DOHH2 (cell line): ENCODE measurements at regions not wholly inside any gene's neighbourhood (a gene's known extent, or its start where the extent isn't known, plus 50 kb on each side); places are given as distances from the start of the nearest gene placed in this dataset.

ENCODE experiments used
- H3F3A ChIP-seq: fragments of 200-600 bp; sonication (generic), shearing (Covaris generic); 2 replicates; pipeline ENCODE4 v1.6.0; 2016; ENCODE audit warnings: antibody characterized with exemption, mild to moderate bottlenecking; ENCODE audit not compliant: control insufficient read depth, insufficient read depth
- H3K27ac ChIP-seq: fragments of 200-600 bp; sonication (generic); 2 replicates; pipeline ENCODE4 v1.5.1; 2014; ENCODE audit warnings: low read depth, mild to moderate bottlenecking, low read length, moderate library complexity
- H3K27me3 ChIP-seq: fragments of 200-600 bp; sonication (generic); 2 replicates; pipeline ENCODE4 v1.6.1; 2014; ENCODE audit warnings: mild to moderate bottlenecking, low read length, mixed read lengths; ENCODE audit not compliant: control insufficient read depth
- H3K36me3 ChIP-seq: fragments of 200-600 bp; sonication (generic); 2 replicates; pipeline ENCODE4 v1.6.1; 2014; ENCODE audit warnings: mild to moderate bottlenecking, low read length, moderate library complexity, mixed read lengths; ENCODE audit not compliant: control insufficient read depth
- H3K4me1 ChIP-seq: fragments of 200-600 bp; sonication (generic); 2 replicates; pipeline ENCODE4 v1.6.1; 2014; ENCODE audit warnings: mild to moderate bottlenecking, low read length, mixed read lengths; ENCODE audit not compliant: control insufficient read depth
- H3K4me2 ChIP-seq: fragments of 200-600 bp; sonication (generic); 2 replicates; pipeline ENCODE4 v1.6.0; 2014; ENCODE audit warnings: mild to moderate bottlenecking, low read length, moderate library complexity
- H3K4me3 ChIP-seq: fragments of 200-600 bp; sonication (generic); 2 replicates; pipeline ENCODE4 v1.5.1; 2014; ENCODE audit warnings: mild to moderate bottlenecking, low read length, mixed read lengths
- H3K79me2 ChIP-seq: fragments of 200-600 bp; sonication (generic); 2 replicates; pipeline ENCODE4 v1.6.1; 2014; ENCODE audit warnings: mild to moderate bottlenecking, low read length, mixed read lengths; ENCODE audit not compliant: control insufficient read depth
- H3K9me2 ChIP-seq: fragments of 200-600 bp; sonication (generic); replicated peaks from 2 replicates; pipeline ENCODE4 v1.6.1; 2014; ENCODE audit warnings: mild to moderate bottlenecking, low read length, mixed read lengths; ENCODE audit not compliant: control insufficient read depth
- H3K9me3 ChIP-seq: fragments of 200-600 bp; sonication (generic); 2 replicates; pipeline ENCODE4 v1.6.1; 2014; ENCODE audit warnings: antibody characterized with exemption, low read length, mixed read lengths; ENCODE audit not compliant: control insufficient read depth, insufficient read depth
- H4K20me1 ChIP-seq: fragments of 200-600 bp; sonication (generic); 2 replicates; pipeline ENCODE4 v1.6.0; 2014; ENCODE audit warnings: low read depth, mild to moderate bottlenecking, antibody characterized with exemption, low read length, moderate library complexity; ENCODE audit not compliant: control insufficient read depth, insufficient read depth
- EZH2phosphoT487 ChIP-seq: fragments of 200-600 bp; sonication (generic); IDR thresholded peaks from 2 replicates; pipeline ENCODE4 v1.6.1; 2017; ENCODE audit warnings: borderline replicate concordance, mild to moderate bottlenecking, antibody characterized with exemption, low read length, moderate library complexity, mixed read lengths
- TF ChIP-seq, protein P1 (sequence below): fragments of 200-600 bp; sonication (generic); IDR thresholded peaks from one replicate; pipeline ENCODE4 v1.5.1; 2014; ENCODE audit warnings: antibody characterized with exemption, mild to moderate bottlenecking, low read depth, low read length; ENCODE audit not compliant: poor library complexity, severe bottlenecking

DNA sequence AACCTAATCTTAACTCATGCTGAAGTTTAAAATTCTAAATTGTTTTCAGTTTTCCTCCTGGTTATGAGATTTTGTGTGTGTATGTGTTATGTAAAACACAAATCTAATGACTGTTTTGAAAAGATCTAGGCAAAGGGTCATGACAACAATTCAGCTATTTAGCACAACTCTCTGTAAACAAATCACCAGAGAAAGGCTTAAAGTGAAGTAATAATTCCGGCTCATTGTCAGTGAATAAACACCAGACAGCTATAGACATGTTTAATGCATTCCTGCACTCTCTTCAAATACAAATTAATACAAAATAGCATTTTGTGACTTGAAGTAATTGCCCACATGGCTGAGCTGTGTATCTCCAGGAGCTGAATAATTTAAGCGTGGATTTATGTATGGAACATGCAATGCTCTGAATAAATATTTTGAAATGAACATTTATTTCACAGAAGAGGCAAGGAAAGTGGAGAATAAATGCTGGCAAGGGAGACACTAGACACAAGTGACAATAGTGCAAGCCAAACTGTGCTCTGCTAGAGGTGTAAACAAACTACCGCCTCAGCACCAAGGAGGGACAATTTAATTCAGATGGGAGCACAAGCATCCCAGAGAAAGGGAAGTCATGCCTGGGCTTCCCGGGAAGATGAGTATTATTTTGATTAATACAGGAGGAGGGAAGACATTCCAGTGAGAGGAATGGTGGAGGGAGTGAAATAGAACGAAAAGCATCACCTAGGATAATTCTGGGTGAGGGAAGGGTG lies 133.6 kb upstream of the XPO1 start:
- H3K27ac ChIP-seq = no peak overlapping the region
- TF ChIP-seq, protein P1, sequence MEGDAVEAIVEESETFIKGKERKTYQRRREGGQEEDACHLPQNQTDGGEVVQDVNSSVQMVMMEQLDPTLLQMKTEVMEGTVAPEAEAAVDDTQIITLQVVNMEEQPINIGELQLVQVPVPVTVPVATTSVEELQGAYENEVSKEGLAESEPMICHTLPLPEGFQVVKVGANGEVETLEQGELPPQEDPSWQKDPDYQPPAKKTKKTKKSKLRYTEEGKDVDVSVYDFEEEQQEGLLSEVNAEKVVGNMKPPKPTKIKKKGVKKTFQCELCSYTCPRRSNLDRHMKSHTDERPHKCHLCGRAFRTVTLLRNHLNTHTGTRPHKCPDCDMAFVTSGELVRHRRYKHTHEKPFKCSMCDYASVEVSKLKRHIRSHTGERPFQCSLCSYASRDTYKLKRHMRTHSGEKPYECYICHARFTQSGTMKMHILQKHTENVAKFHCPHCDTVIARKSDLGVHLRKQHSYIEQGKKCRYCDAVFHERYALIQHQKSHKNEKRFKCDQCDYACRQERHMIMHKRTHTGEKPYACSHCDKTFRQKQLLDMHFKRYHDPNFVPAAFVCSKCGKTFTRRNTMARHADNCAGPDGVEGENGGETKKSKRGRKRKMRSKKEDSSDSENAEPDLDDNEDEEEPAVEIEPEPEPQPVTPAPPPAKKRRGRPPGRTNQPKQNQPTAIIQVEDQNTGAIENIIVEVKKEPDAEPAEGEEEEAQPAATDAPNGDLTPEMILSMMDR = no peak
- no peak for TF ChIP-seq EZH2phosphoT487
- H3F3A ChIP-seq = no peaks in the 10 kb centered on the region
- no peaks in the 10 kb centered on the region for H4K20me1 ChIP-seq
- H3K79me2 ChIP-seq = no peaks in the 10 kb centered on the region
- H3K4me1 ChIP-seq = no peaks in the 10 kb centered on the region
- no peak overlapping the region for H3K4me2 ChIP-seq
- no peaks in the 10 kb centered on the region for H3K36me3 ChIP-seq
- H3K27me3 ChIP-seq = peaks cover 7% of the 10 kb centered on the region; the same call in 1 of the 2 replicates
- no peak overlapping the region for H3K4me3 ChIP-seq
- H3K9me3 ChIP-seq = peaks cover 20% of the 10 kb centered on the region; the same call in 1 of the 2 replicates
- H3K9me2 ChIP-seq = no peaks in the 10 kb centered on the region

DNA sequence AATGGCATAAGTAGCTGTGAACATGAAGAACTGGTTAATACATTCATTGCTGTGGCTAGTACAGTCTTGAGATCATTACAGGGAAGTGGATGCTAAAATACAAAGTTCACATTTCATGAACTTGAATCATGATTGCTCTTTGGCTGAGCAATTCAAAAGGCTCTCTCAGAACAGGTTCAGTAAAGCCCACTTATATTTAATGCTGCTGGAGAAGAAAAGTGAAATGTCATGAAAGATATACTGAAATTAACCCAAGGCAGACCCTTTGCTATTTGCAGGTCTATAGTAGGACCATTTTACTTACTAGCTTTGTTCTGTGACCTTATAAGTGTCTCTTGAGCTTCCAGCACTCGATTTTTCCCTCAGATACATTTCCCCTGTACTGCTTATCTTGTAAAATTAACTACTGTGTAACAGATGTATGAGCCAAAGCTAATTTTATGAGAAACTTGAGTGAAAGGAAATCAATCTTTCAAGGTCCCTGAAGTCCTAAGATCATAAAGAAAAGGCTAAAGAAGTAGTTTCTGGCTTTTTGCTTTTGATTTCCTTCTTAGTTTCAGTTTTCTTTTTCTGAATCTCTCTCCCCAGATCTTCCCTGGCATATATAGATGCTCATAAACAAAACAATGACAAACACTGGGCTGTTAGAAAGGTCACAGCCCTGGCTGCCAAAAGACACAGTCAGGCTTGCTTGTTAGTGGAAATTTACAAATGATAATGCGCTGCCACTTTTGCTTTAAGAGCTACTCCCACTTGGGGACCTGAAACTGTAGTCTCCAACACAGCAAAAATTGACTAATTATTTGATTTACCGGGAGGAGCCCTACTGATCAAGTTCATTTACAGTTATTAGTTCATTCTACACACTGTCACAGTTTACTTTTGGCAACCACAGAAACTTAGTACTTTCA lies 132.7 kb upstream of the XPO1 start:
- H4K20me1 ChIP-seq = no peaks in the 10 kb centered on the region
- peaks cover 19% of the 10 kb centered on the region; the same call in 1 of the 2 replicates for H3K9me3 ChIP-seq
- no peaks in the 10 kb centered on the region for H3K4me1 ChIP-seq
- TF ChIP-seq EZH2phosphoT487 = no peak
- TF ChIP-seq, protein P1 = no peak
- H3K36me3 ChIP-seq = no peaks in the 10 kb centered on the region
- no peak overlapping the region for H3K27ac ChIP-seq
- H3K9me2 ChIP-seq = no peaks in the 10 kb centered on the region
- no peak overlapping the region for H3K4me3 ChIP-seq
- H3K79me2 ChIP-seq = no peaks in the 10 kb centered on the region
- H3F3A ChIP-seq = no peaks in the 10 kb centered on the region
- H3K4me2 ChIP-seq = no peak overlapping the region
- peaks cover 7% of the 10 kb centered on the region; the same call in 1 of the 2 replicates for H3K27me3 ChIP-seq

- no peaks in the 10 kb centered on the region for H4K20me1 ChIP-seq
- no peak overlapping the region for H3K4me3 ChIP-seq
- TF ChIP-seq, protein P1 = no peak
- no peak for TF ChIP-seq EZH2phosphoT487
- H3K9me3 ChIP-seq = no peaks in the 10 kb centered on the region
- H3K9me2 ChIP-seq = no peaks in the 10 kb centered on the region
- H3K27me3 ChIP-seq = peaks cover 15% of the 10 kb centered on the region
- H3K4me2 ChIP-seq = no peak overlapping the region
- no peaks in the 10 kb centered on the region for H3K36me3 ChIP-seq
- H3K79me2 ChIP-seq = no peaks in the 10 kb centered on the region
- H3K27ac ChIP-seq = no peak overlapping the region
- H3K4me1 ChIP-seq = no peaks in the 10 kb centered on the region
- no peaks in the 10 kb centered on the region for H3F3A ChIP-seq
Measured at GRCh38 chr2:61664190-61664589, 126.0 kb upstream of the XPO1 start.
